SK-MEL-5 (cell line): ENCODE measurements at regions not wholly inside any gene's neighbourhood (a gene's known extent, or its start where the extent isn't known, plus 50 kb on each side); places are given as distances from the start of the nearest gene placed in this dataset.

Experiments
- DNase-seq: peaks from one replicate; pipeline ENCODE4 v3.0.0-alpha.2; 2016; ENCODE audit warnings: low read depth, low spot score
- in situ Hi-C: cut with HindIII; loops from 2 replicates; pipeline ENCODE4 v1.10.0; 2016; ENCODE audit warnings: low sequenced_read_pairs, high pct_unique_total_duplicates, low pct_unique_long_range_greater_than_20kb

DNA sequence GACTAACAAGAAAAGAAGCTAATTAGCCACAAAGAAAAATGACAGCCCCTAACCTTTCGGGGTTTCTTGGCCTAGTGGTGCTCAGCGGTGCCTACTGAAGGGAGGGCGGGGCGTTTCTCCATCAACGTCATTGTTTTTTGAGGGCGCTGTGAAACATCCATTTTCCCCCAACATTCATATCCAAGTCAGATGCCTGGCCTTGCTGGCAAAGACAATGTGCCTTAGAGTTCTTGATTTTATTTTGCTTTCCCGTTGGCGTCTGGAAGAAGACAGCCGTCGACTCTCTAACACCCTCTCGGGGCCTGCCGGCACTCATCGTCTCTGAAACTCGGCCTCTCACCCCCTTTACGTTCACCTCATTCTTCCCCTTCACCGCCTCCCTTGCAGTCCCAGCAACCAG lies 154.5 kb downstream of the PHETA1 start:
- no peak for DNase-seq
- in situ Hi-C loops = no loop called here

DNA sequence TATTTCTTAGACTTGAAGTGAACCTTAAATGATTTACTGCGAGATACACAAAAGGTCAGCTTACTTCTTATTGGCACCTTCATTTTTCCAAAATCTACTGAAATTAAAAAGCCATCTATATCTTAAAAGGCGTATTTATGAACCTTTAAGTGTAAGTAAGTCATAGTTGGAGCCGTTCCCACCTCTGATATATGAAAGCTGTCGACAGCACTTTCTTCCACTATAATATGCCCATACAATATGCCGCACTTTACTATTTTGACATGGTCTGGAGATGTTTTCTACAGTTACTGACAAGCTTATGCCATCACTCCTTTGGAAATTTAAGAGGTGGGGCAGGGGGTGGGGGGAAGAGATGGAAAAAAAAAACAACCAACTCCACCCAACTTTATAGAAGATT lies 155.3 kb downstream of the PHETA1 start:
- in situ Hi-C loops = no loop called here
- no peak for DNase-seq

DNA sequence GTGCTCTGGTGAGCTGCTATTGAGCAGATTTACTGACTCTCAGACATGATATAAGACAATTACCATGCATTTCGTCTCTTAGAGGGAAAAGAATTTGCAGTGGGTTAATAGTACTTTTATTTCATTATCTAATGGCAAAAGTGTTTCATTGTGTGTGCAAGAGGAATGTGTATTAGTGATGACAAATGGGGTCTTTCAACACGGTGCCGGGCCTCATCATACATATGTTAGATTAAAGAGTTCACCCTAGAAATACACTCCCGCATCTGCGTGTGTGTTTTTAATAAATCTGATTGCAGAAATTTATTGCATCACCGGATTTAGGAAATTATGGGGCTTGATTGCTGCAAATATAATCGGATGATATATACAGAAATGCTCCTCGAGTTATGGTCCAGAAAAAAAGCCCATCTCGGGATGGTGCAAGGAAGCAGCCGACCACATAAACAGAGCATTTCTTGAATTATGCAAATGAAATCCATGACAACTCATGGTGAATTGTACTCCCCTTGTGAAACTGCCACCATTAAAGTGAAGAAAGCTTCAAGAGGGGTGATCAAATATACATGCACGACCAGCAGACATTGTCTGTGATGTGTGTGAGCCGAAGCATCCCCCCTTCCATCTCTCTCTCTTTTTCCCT lies 156.0 kb downstream of the PHETA1 start:
- in situ Hi-C loops = no loop called here

DNA sequence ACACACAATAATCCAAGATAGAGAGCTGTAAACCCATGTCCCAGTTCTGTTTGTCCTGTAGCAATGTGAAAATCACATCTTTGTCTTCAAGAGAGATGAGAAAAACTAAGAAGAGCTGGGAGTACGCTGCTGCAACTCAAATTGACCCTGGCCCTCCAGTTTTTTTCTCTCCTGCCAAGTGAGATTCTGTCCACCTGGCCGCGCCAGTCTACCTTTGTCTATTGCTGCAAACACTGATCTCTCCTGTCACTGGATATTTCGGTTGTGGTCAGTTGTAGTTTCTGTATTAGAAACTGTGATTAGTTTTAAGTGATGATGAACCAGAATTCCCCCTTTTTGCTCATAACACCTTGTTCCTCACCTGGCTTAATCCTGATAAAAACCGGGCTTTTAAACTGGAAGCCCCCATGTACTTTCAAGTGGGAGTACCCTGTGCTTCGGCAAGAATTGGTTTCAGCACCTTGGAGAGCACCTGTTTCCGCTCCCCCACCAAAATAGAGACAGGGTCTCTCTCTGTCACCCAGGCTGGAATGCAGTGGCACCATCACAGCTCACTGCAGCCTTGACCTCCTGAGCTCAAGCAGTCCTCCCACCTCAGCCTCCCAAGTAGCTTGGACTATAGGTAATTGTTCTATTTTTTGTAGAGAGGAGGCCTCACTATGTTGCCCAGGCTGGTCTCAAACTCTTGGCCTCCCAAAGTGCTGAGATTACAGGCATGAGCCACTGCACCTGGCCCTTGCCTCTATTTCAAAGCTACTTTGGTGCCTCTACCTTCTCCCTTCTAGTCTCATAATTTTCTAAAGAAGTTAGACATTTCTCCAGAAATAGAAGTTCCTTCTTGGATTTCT lies 156.8 kb downstream of the PHETA1 start:
- no peak for DNase-seq
- in situ Hi-C loops = no loop called here

More for the DNA sequence above, 156.0 kb downstream of the PHETA1 start:
- no peak for DNase-seq

DNA sequence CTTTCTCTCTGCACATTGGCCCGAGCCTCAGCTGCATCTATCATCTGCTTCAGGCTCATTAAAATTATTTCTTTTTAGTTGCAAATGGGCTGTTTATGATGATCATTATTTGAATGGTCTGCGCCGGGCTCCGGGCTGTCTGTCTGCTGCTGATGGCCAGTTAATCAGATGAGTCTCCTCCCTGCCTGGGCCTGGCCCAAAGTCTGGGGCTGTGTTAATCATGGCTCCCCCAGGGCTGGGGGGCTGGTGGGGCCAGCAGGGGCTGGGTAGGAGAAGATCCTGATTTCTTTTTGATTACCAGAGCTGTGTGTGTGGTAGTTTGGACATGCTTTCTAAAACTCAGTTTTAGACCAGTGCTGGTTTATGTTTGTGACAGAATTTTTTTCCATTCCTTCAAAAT lies 159.1 kb downstream of the PHETA1 start:
- DNase-seq = no peak
- in situ Hi-C loops = no loop called here

DNA sequence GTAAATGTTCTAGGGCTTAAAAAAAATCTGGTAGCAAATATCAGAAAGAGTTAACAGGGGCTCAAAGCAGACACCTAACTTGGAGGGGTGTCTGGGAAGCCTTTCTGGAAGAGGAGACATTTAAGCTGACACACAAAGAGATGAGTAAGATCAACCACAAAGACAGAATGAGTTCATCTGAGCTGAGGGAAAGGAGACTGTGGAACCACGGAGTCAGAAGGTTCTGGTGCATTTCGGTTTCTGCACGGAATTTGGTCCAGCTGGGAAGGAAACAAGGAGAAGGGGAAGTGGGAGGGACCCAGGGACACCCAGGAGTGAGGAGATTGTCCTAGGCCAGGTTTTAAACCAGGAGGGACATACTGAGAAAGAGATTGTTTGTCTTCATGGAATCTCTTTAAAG lies 161.1 kb downstream of the PHETA1 start:
- DNase-seq = no peak
- in situ Hi-C loops = no loop called here

DNA sequence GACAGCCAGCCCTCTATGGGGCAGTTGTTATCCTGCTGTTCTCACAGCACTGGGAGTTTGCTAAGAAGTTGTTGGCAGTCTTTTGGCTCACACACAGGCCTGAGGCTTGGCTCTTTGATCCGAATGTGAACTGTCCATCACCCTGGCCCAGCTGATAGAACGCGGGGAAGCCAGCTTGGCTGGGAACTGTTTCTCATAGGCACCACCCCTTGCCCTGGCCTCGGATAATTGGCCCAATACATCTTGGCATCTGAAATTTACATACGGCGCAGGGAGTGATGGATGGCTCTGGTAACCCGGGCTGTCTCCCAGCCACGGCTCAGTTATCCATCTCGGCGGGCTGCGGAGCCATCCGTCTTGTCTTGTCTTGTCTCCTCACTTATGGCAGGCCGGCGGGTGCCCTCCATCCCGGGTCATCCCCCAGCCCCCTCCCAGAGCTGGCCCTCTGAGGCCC lies 164.1 kb downstream of the PHETA1 start:
- in situ Hi-C loops = no loop called here
- DNase-seq = no peak

DNA sequence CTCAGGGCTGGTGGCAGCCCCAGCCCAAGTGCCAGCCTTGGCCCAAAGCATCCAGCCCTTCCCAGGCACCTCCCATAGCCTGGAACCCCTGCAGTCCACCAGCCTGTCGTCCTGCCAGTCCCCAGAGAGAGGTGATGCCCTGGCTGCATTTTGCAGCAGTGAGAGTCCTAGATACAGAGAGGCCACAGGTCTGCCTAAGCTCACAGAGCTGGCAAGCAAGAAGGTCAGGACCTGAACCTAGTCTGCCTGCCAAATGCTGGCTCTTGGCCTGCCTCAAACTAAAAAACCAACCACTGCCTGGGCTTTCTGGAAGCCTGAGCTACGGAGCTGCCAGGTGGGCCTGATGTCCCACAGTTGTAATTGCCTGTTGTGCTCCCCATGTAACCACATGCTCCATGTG lies 164.9 kb downstream of the PHETA1 start:
- no peak for DNase-seq
- in situ Hi-C loops = no loop called here

DNA sequence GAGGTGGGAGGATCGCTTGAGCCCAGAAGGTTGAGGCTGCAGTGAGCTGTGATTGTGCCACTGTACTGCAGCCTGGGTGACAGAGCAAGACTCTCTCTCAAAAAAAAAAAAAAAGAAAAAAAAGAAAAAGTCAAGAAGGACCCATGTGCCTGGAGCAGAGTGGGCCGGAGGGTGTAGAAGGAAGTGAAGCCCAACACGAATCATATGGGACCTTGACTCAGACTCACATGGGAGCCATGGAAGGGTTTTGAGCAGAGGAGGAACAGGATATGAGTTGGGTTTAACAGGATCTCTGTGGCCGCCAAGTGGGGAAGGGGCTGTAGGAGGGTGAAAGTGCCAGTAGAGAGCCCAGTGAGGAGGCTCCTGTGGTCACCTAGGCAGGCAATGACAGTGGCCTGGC lies 165.4 kb downstream of the PHETA1 start:
- no peak for DNase-seq
- in situ Hi-C loops = no loop called here

DNA sequence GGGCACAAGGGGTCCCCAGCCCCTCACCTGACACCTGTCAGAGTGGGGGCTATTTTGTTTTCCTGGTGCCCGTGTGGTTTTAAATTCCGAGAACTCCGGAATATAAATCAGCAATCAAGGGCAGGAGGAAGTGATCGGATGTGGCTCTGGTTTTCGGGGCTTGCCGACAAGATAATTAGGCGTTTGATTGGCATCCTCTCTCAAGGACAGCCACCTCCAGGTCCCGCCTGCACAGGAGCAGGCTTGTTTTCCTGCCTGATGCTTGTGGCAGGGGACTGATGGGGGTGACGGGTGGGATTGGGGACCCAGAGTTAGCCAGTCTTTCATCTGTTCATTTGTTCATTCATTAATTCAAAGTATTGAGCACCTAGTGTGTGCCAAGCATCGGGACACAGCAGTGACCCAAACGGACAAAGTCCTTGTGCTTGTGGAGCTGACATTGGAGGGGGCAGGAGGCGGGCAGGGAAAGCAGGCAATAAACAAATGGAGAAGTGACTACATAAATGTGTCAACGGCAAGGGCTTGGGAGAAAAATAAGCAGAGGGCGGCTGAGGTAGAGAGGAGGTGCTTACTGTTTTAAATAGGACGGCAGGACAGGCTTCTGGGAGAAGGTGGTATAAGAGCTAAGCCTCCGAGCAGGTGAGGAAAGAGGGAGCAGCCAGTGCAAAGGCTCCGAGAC lies 166.5 kb downstream of the PHETA1 start:
- in situ Hi-C loops = no loop called here
- DNase-seq = no peak

DNA sequence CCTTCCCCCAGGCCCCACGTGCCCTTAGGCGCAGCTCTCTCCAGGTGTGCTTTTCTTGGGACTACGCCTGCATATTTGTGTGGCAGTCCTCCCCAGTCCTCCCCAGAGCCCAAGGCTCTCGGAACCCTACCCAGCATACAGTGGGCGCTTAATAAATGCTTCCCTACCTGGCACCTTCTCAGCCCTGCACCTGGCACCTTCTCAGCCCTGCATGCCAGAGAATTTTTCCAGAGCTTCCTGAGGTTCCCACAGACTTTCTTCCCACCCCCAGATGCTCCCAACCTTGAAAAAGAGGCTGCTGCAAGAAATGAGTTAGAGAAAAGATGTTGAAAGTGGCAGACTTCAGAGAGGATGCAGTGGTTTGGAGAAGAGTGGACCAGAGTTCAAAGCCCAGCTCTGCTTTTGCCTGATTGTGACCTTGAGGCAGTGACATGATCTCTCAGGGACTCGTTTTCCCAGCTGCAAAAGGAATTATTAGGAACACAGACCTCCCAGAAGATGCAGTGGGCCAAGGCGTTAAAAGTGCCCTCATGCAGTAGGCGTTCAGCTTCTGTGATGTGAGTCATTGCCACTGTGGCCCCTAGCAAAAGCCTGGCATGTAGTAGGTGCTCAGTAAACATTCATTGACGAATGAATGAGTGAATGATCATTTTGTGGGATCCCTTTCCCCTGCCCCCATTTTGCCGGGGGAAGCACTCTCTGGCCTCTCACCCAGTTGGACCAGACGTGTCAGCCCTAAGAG lies 167.2 kb downstream of the PHETA1 start:
- in situ Hi-C loops = no loop called here

DNA sequence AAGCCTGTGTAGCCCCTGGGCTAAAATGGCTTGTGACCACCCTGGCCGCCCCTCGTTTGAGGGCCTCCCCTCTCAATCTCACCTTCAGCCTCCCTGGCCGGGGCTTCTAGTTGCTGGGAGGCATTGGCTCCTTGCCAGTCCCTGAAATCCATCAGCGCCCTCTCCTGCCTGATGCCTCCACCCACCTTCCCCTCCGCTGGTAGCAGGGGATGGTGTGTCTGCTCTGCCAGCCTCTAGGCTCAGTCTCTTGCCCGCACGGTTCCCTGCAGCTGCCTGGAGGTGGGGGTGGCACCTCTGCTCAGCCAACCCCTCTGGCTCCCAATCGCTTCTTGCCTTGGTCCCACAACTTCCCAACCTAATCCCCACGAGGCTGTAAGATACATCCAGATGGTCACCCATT lies 167.9 kb downstream of the PHETA1 start:
- in situ Hi-C loops = no loop called here
- no peak for DNase-seq

More for the DNA sequence above, 167.2 kb downstream of the PHETA1 start:
- DNase-seq = no peak

DNA sequence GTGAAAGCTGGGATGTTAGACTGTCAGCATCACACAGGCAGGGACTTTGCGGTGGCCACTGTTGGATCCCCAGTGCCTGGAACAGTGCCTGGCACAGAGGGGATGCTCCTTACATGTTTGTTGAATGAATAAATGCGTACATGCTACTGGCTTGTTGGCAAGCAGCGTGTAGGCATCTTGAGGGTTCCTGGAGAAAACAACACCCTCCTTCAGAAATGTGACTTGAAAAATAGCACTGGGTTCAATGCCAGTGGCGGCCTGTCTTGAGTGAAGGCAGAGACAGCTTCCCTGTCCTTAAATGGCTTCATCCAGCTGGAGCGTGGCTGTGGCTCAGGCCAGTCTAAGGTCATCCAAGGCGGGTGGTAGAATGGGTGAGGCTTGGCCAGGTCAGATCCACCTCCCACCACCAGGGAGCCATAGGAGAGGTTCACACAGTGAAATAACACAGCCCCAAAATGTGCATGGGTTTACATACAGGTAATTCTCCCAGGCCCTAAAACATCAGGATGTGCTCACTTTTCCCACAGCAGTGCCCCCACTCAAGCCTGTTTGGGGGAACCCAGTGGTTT lies 171.4 kb downstream of the PHETA1 start:
- DNase-seq = no peak
- in situ Hi-C loops = no loop called here

DNA sequence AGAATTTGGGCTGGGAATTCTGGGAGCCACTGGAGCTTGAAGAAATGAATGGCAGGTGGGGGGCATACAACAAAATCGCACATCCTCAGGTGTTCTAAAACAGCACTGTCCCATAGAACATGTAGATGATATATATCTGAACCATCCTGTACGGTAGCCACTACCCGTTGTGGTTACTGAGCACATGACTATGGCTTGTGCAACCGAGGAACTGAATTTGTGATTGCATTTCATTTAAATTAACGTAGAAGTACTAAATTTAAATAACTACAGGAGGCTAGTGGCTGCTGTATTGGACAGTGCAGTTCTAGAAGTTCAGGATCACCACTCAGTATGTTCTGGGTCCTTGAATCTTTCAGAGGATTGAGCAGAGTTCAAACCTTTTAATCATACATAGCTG lies 172.4 kb downstream of the PHETA1 start:
- DNase-seq = no peak
- in situ Hi-C loops = no loop called here

DNA sequence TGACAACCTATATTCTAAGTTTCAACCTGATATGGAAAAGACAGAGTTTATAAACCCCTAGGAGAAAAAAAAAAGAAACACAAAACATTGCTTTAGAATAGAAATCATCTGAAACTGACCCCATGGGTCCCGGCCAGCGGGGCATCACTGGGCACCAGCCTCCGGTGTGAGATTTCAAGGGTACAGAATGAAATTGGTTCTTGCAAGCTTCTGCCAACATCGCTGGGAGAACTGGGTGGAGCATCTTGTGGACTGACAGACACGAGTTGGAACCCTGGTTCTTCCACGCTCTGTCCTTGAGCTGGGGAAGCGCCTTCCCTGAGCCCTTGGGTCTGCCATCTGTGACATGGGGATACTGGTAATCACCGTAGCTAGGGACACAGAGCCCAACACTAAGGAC lies 173.6 kb downstream of the PHETA1 start:
- in situ Hi-C loops = no loop called here

DNA sequence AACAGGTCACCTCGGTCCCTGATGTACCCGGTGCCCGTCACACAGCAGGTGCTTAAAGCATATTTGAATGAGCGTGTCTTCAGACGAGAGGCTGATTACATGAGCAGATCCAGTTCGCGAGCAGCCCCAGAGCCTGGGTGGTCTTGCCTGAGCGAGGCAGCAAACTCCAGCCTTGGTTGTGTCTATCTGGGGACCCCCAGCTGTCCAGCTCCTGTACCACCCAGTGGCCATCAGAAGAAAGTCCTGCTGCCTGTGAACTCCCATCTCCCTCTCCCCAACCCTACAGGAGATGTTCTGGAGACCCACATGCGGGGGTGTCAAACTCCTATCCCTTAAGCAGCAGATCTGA lies 174.2 kb downstream of the PHETA1 start:
- in situ Hi-C loops = no loop called here
- DNase-seq = no peak

More for the DNA sequence above, 173.6 kb downstream of the PHETA1 start:
- no peak for DNase-seq

DNA sequence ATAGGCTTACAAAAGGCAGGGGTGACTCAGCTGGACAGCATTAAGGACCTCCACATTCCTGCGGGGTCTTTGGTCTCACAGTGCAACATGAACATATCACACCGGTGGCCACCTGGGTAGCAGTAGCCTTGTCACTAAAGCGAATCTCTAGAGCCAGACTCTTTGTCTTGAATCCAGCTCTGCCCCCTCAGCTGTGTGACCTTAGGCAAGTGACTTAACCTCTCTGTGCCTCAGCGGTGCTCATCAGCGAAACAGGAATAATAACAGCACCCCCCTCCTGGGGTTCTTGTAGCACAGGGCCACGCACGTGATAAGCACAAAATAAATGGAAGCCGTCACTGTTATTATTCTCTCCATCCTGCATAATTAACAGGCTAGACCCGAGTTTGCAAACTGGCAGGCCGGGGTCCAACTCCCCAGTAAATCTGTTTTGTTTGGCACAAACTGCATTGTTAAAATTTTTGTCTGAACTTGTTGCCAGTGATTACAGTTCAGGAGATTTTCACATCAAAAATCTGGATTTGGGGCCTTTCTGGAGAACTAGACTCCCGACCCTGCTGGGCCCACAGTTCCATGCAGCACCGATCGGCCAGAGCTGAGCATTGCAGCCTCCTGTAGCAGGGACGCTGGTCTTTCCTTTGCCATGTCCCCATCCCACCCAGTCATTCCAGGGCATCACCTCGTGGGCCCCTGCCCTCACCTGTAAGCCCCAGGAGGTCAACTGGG lies 174.8 kb downstream of the PHETA1 start:
- in situ Hi-C loops = no loop called here
- DNase-seq = no peak
